K562 (cell line): ENCODE measurements at regions not wholly inside any gene's neighbourhood (a gene's known extent, or its start where the extent isn't known, plus 50 kb on each side); places are given as distances from the start of the nearest gene placed in this dataset.

Experiments used
- ATAC-seq: fragments of 200-7000 bp; cut with Tn5 transposase; 3 replicates; pipeline ENCODE4 v1.9.1; 2020; ENCODE audit warnings: moderate library complexity
- BruUV-seq: library from RNA; stranded (reverse); fragments of 400-500 nt; replicated peaks from 2 replicates; lab custom pipeline; 2021; lab: Mats Ljungman, UMichigan
- CTCF ChIA-PET: fragments of 300-600 bp; formaldehyde crosslinking; extraction: SDS; loops from one replicate; lab custom pipeline; 2021; ENCODE audit warnings: low intra/inter-chr PET ratio; lab: Yijun Ruan, JAX
- POLR2A ChIA-PET: fragments of 300-600, 350-650 bp; sonication (Branson Sonifier 250); formaldehyde crosslinking; extraction: SDS; loops from one replicate; lab custom pipeline; 2021; ENCODE audit warnings: antibody characterized with exemption, inconsistent platforms; lab: Yijun Ruan, JAX
- DNase-seq, 4 experiments: peaks; one replicate each; pipeline versions ENCODE4 v3.0.0 to v3.0.0-alpha.2; 2011 to 2018; ENCODE audit warnings: low spot score in 3 of 4, mixed read lengths in 3 of 4; ENCODE audit errors: extremely low read depth in 1 of 4
- FAIRE-seq: peaks from 2 replicates; lab custom pipeline; 2011; peaks lifted over from hg19 to GRCh38; lab: Jason Lieb, UNC
- H2AFZ ChIP-seq: 2 replicates; pipeline ENCODE4 v1.6.0; 2011; ENCODE audit warnings: low read depth, low read length, control low read depth, inconsistent platforms
- H3K27ac ChIP-seq: fragments of 200-600 bp; 3 replicates; pipeline ENCODE4 v1.8.0; 2011; ENCODE audit warnings: low read depth, mild to moderate bottlenecking, control low read depth, inconsistent platforms, low read length, moderate library complexity, mixed read lengths; ENCODE audit errors: extremely low read depth
- H3K27me3 ChIP-seq, 2 experiments: fragments of 300-600 bp in 1 of 2; 2 replicates in 1 of 2; 3 replicates in 1 of 2; pipeline versions ENCODE4 v1.6.0 to v1.8.0; 2011; ENCODE audit warnings: inconsistent platforms in 2 of 2, low read length in 2 of 2, mild to moderate bottlenecking in 1 of 2, mixed read lengths in 1 of 2, moderate library complexity in 1 of 2; ENCODE audit not compliant: control insufficient read depth in 2 of 2, insufficient read depth in 2 of 2
- H3K36me3 ChIP-seq: fragments of 300-600 bp; 3 replicates; pipeline ENCODE4 v1.8.0; 2011; ENCODE audit warnings: mild to moderate bottlenecking, low read length, inconsistent platforms; ENCODE audit not compliant: control insufficient read depth, insufficient read depth
- H3K4me1 ChIP-seq, 2 experiments: fragments of 200-600 bp in 1 of 2; replicated peaks in 1 of 2; 2 replicates in 1 of 2; 3 replicates in 1 of 2; pipeline versions ENCODE4 v1.5.1 to v1.8.0; 2011; ENCODE audit warnings: inconsistent platforms in 2 of 2, low read length in 2 of 2, mild to moderate bottlenecking in 1 of 2, mixed read lengths in 1 of 2, moderate library complexity in 1 of 2; ENCODE audit not compliant: control insufficient read depth in 2 of 2, insufficient read depth in 2 of 2
- H3K4me2 ChIP-seq: 2 replicates; pipeline ENCODE4 v1.6.1; 2011; ENCODE audit warnings: low read length, control low read depth, inconsistent platforms, mixed read lengths; ENCODE audit not compliant: insufficient read depth
- H3K4me3 ChIP-seq: fragments of 200-600 bp; sonication (generic), shearing (Covaris generic); 2 replicates; pipeline ENCODE4 v1.5.1; 2016; ENCODE audit warnings: control low read depth, inconsistent platforms
- H3K79me2 ChIP-seq: fragments of 200-600 bp; 3 replicates; pipeline ENCODE4 v1.8.0; 2011; ENCODE audit warnings: low read length, inconsistent platforms; ENCODE audit not compliant: control insufficient read depth, insufficient read depth
- H3K9ac ChIP-seq, 2 experiments: 2 replicates each; pipeline versions ENCODE4 v1.6.0 to v1.6.1; 2011; ENCODE audit warnings: low read depth in 2 of 2, low read length in 2 of 2, control low read depth in 1 of 2, inconsistent platforms in 1 of 2, mild to moderate bottlenecking in 1 of 2, mixed read lengths in 1 of 2; ENCODE audit not compliant: insufficient read depth in 1 of 2
- H3K9me1 ChIP-seq: one replicate; pipeline ENCODE4 v1.6.0; 2011; ENCODE audit warnings: inconsistent platforms, mild to moderate bottlenecking, low read length, moderate library complexity; ENCODE audit not compliant: control insufficient read depth, insufficient read depth
- H3K9me3 ChIP-seq: replicated peaks from 2 replicates; pipeline ENCODE4 v1.5.1; 2011; ENCODE audit warnings: low read depth, low read length, inconsistent platforms; ENCODE audit not compliant: control insufficient read depth, insufficient read depth
- H4K20me1 ChIP-seq: replicated peaks from 2 replicates; pipeline ENCODE4 v1.6.1; 2011; ENCODE audit warnings: low read length, inconsistent platforms, mixed read lengths; ENCODE audit not compliant: control insufficient read depth, insufficient read depth
- FIP1L1 ChIP-seq: fragments of 200-400 bp; formaldehyde crosslinking; IDR thresholded peaks from 2 replicates; pipeline ENCODE4 v1.6.1; 2018; ENCODE audit warnings: mild to moderate bottlenecking, low read depth, low read length; ENCODE audit not compliant: poor library complexity, severe bottlenecking
- FOXJ3 ChIP-seq: sonication (generic); formaldehyde crosslinking; IDR thresholded peaks from 2 replicates; pipeline ENCODE4 v1.4.0; 2020; ENCODE audit warnings: mild to moderate bottlenecking, missing genetic modification reagents
- OTX1 ChIP-seq: fragments of 450-650 bp; formaldehyde crosslinking; IDR thresholded peaks from 2 replicates; pipeline ENCODE4 v1.4.0; 2022; ENCODE audit warnings: mild to moderate bottlenecking
- SMARCC2 ChIP-seq: fragments of 450-650 bp; IDR thresholded peaks from 2 replicates; pipeline ENCODE4 v1.6.1; 2017; ENCODE audit warnings: antibody characterized with exemption, moderate library complexity, mild to moderate bottlenecking, low read depth
- SMC3 ChIP-seq: conservative IDR thresholded peaks from 2 replicates; pipeline ENCODE4 v1.6.1; 2011; ENCODE audit warnings: low read depth, low read length, improper control_type of control experiment; ENCODE audit not compliant: insufficient read depth
- STAG1 ChIP-seq: sonication (generic); formaldehyde crosslinking; IDR thresholded peaks from 2 replicates; pipeline ENCODE4 v1.5.0; 2020; ENCODE audit warnings: missing genetic modification reagents, borderline replicate concordance
- THRB ChIP-seq: fragments of 450-650 bp; formaldehyde crosslinking; conservative IDR thresholded peaks from 2 replicates; pipeline ENCODE4 v1.4.0; 2022; ENCODE audit warnings: mild to moderate bottlenecking, missing genetic modification characterization
- WGBS: fragments of 100-300 bp; shearing (Covaris generic); methylation state at CpG from one replicate; pipeline ENCODE4 v1.1.6; 2016; ENCODE audit warnings: low coverage, mixed read lengths; ENCODE audit not compliant: insufficient coverage; ENCODE audit errors: missing lambda C conversion rate; 5-methylcytosine and 5-hydroxymethylcytosine counted together
- in situ Hi-C: fragments of 300-500 bp; cut with MboI; formaldehyde crosslinking; loops from 4 replicates; pipeline ENCODE4 v1.15.0; 2018; ENCODE audit warnings: inconsistent platforms, mixed read lengths
- intact Hi-C: fragments of 100-400 bp; cut with micrococcal nuclease; formaldehyde crosslinking; loops from 2 replicates; pipeline ENCODE4 v1.14.2; 2022
- TF ChIP-seq, protein P1 (sequence below), 3 experiments: IDR thresholded peaks in 2 of 3; conservative IDR thresholded peaks in 1 of 3; 2 replicates each; pipeline ENCODE4 v1.5.1; 2011 to 2012; ENCODE audit warnings: low read length in 3 of 3, mild to moderate bottlenecking in 3 of 3, control low read depth in 2 of 3, improper control_type of control experiment in 1 of 3, inconsistent platforms in 1 of 3, low read depth in 1 of 3, mixed read lengths in 1 of 3, moderate library complexity in 1 of 3; ENCODE audit not compliant: insufficient read depth in 2 of 3

- ChIA-PET CTCF (interaction anchor here (0.5 kb wide), 1 partner anchor 1052 kb away, joined by 4 read pairs; no protein-coding TSS in a partner anchor), POLR2A (no interaction called here)
- H3K4me1 ChIP-seq: no peaks in the 10 kb centered on the region
- DNase-seq (peak; percentile 47 to 76 (median 70)), FAIRE-seq (no peak), ATAC-seq (peak; percentile 88)
- H3K36me3 ChIP-seq: no peaks in the 10 kb centered on the region
- 0 out of 2 replicates have a peak, but pooled peaks cover 3% of the 10 kb centered on the region for H4K20me1 ChIP-seq
- no peak overlapping the region for H3K4me2 ChIP-seq
- H3K27ac ChIP-seq: no peak overlapping the region
- H3K4me3 ChIP-seq: no peak overlapping the region
- in situ Hi-C loops (loop anchor here (25.0 kb wide), 2 partner anchors 658 to 908 kb away; partner anchors contain the start of gene FUT8), intact Hi-C loops (loop anchor here (2.0 to 10.0 kb wide), 2 partner anchors 110 to 906 kb away; no protein-coding TSS in a partner anchor)
- no peak overlapping the region for H3K9ac ChIP-seq
- no peak overlapping the region for H2AFZ ChIP-seq
- H3K9me1 ChIP-seq: no peaks in the 10 kb centered on the region
- H3K9me3 ChIP-seq: no peaks in the 10 kb centered on the region
- no TSS peak for BruUV-seq
- 2% methylated on average over 11 of the region's 12 CpGs for WGBS
- no peaks in the 10 kb centered on the region for H3K79me2 ChIP-seq
- no peaks in the 10 kb centered on the region for H3K27me3 ChIP-seq
- TF ChIP-seq FOXJ3 (CRISPR knock-in tag) (no peak), SMARCC2 (no peak), STAG1 (CRISPR knock-in tag) (peak; percentile 16; the same call in 1 of the 2 replicates), THRB (CRISPR knock-in tag) (no peak), OTX1 (CRISPR knock-in tag) (no peak), SMC3 (peak; percentile 37), FIP1L1 (no peak)
- TF ChIP-seq, protein P1, sequence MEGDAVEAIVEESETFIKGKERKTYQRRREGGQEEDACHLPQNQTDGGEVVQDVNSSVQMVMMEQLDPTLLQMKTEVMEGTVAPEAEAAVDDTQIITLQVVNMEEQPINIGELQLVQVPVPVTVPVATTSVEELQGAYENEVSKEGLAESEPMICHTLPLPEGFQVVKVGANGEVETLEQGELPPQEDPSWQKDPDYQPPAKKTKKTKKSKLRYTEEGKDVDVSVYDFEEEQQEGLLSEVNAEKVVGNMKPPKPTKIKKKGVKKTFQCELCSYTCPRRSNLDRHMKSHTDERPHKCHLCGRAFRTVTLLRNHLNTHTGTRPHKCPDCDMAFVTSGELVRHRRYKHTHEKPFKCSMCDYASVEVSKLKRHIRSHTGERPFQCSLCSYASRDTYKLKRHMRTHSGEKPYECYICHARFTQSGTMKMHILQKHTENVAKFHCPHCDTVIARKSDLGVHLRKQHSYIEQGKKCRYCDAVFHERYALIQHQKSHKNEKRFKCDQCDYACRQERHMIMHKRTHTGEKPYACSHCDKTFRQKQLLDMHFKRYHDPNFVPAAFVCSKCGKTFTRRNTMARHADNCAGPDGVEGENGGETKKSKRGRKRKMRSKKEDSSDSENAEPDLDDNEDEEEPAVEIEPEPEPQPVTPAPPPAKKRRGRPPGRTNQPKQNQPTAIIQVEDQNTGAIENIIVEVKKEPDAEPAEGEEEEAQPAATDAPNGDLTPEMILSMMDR (IDR thresholded peaks at IDR 0.05 in 2 of 3, conservative IDR thresholded peaks at IDR 0.05 in 1 of 3; ENCODE audit: insufficient read depth in 2 of 3, low read depth in 1 of 3, low read length in 3 of 3): peak; percentile 60 to 78 (median 68)
These were observed 415.4 kb upstream of the CCDC196 start for GRCh38 chr14:66070542-66071319.
